ENCODE measurements at regions not wholly inside any gene's neighbourhood (a gene's known extent, or its start where the extent isn't known, plus 50 kb on each side); places are given as distances from the start of the nearest gene placed in this dataset.

DNA sequence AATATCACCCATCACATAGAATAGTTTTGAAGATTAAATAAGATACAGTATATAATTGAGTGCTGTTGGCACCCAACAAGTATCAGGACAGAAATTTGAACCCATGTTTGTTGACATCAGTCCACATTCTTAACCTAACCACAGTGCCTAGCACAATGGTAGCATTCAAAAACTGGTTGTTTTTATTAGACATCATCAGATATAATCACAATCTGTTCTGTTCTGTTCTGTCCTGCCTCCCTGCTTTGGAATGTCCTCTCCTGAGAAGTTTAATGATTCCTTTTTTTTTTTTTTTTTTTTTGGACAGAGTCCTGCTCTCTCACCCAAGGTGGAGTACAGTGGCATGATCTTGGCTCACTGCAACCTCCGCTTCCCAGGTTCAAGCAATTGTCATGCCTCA is 476.6 kb downstream of the RMST start:
- no peak for TF ChIP-seq FOXK2 (IDR thresholded peaks at IDR 0.05)
- TF ChIP-seq NFRKB (IDR thresholded peaks at IDR 0.05), result no peak
- no peak for TF ChIP-seq SP1 (IDR thresholded peaks at IDR 0.05)
- no peak for TF ChIP-seq L3MBTL2 (conservative IDR thresholded peaks at IDR 0.05)
- no peak for TF ChIP-seq BHLHE40 (IDR thresholded peaks at IDR 0.05; ENCODE audit: borderline replicate concordance)
- TF ChIP-seq HDGF (IDR thresholded peaks at IDR 0.05; ENCODE audit: borderline replicate concordance), result no peak
- TF ChIP-seq TARDBP (IDR thresholded peaks at IDR 0.05), result no peak
- no peak for TF ChIP-seq ZNF384 (IDR thresholded peaks at IDR 0.05)
- TF ChIP-seq PKNOX1 (IDR thresholded peaks at IDR 0.05), result no peak
